8988T (cell line): ENCODE measurements at regions not wholly inside any gene's neighbourhood (a gene's known extent, or its start where the extent isn't known, plus 50 kb on each side); places are given as distances from the start of the nearest gene placed in this dataset.
"Not testable (repeated sequence)": the region's sequence is repeated elsewhere in the genome, so short reads cannot be mapped to it uniquely, and the experiment has no call there.

Experiments used
- DNase-seq: peaks from one replicate; pipeline ENCODE4 v3.0.0; 2011

- DNase-seq, result not testable (repeated sequence)
These were observed 332.2 kb upstream of the PLGLB2 start for GRCh38 chr2:87415586-87416265.

- not testable (repeated sequence) for DNase-seq
These were observed 331.7 kb upstream of the PLGLB2 start for GRCh38 chr2:87416266-87416592.

- DNase-seq, result not testable (repeated sequence)
These were observed 330.7 kb upstream of the PLGLB2 start for GRCh38 chr2:87417147-87417546.

- DNase-seq, result not testable (repeated sequence)
These were observed 329.9 kb upstream of the PLGLB2 start for GRCh38 chr2:87417742-87418567.

GRCh38 chr2:87418823-87419822 is 328.8 kb upstream of the PLGLB2 start:
- DNase-seq, result not testable (repeated sequence)

GRCh38 chr2:87419980-87420379 is 327.9 kb upstream of the PLGLB2 start:
- DNase-seq, result not testable (repeated sequence)

GRCh38 chr2:87420954-87421353 is 326.9 kb upstream of the PLGLB2 start:
- DNase-seq, result not testable (repeated sequence)

- DNase-seq, result not testable (repeated sequence)
These were observed 323.8 kb upstream of the PLGLB2 start for GRCh38 chr2:87423796-87424762.

GRCh38 chr2:87424763-87425154 is 323.1 kb upstream of the PLGLB2 start:
- not testable (repeated sequence) for DNase-seq

GRCh38 chr2:87425191-87425590 is 322.7 kb upstream of the PLGLB2 start:
- not testable (repeated sequence) for DNase-seq

GRCh38 chr2:87425717-87426116 is 322.2 kb upstream of the PLGLB2 start:
- DNase-seq, result not testable (repeated sequence)

GRCh38 chr2:87428452-87429130 is 319.3 kb upstream of the PLGLB2 start:
- DNase-seq, result not testable (repeated sequence)

GRCh38 chr2:87429206-87429930 is 318.5 kb upstream of the PLGLB2 start:
- DNase-seq, result not testable (repeated sequence)

- not testable (repeated sequence) for DNase-seq
These were observed 318.0 kb upstream of the PLGLB2 start for GRCh38 chr2:87429931-87430275.

- DNase-seq, result not testable (repeated sequence)
These were observed 316.8 kb upstream of the PLGLB2 start for GRCh38 chr2:87431051-87431450.

GRCh38 chr2:87432711-87433453 is 315.0 kb upstream of the PLGLB2 start:
- not testable (repeated sequence) for DNase-seq

GRCh38 chr2:87436007-87436406 is 311.9 kb upstream of the PLGLB2 start:
- DNase-seq, result not testable (repeated sequence)

GRCh38 chr2:87437701-87438260 is 310.1 kb upstream of the PLGLB2 start:
- DNase-seq, result not testable (repeated sequence)

GRCh38 chr2:87438780-87439454 is 309.0 kb upstream of the PLGLB2 start:
- not testable (repeated sequence) for DNase-seq
